Thoracic aorta (tissue), 2 donors: ENCODE measurements at regions not wholly inside any gene's neighbourhood (a gene's known extent, or its start where the extent isn't known, plus 50 kb on each side); places are given as distances from the start of the nearest gene placed in this dataset.
A peak's percentile ranks its signal among the peaks of the same experiment; 100 is the strongest.

Experiments
- ATAC-seq: fragments of 150-250 bp; one replicate; pipeline ENCODE4 v1.8.0; 2017; ENCODE audit warnings: low read depth; ENCODE audit not compliant: insufficient number of reproducible peaks, low FRiP score
- DNase-seq: peaks from one replicate; pipeline ENCODE4 v3.0.0-alpha.2; 2020; ENCODE audit warnings: low spot score
- H3K27ac ChIP-seq, 2 donors: fragments of 200-600 bp; sonication (generic); 1 replicate in 1 of 2; 2 replicates in 1 of 2; pipeline ENCODE4 v1.5.1; 2016; ENCODE audit warnings: mild to moderate bottlenecking in 2 of 2, moderate library complexity in 2 of 2
- H3K27me3 ChIP-seq: fragments of 200-600 bp; sonication (generic); replicated peaks from 2 replicates; pipeline ENCODE4 v1.6.0; 2016; ENCODE audit warnings: mild to moderate bottlenecking; ENCODE audit not compliant: insufficient read depth
- H3K36me3 ChIP-seq: fragments of 200-600 bp; sonication (generic); one replicate; pipeline ENCODE4 v1.5.1; 2016
- H3K4me1 ChIP-seq, 2 donors: fragments of 200-600 bp; sonication (generic); 1 replicate in 1 of 2; 2 replicates in 1 of 2; pipeline versions ENCODE4 v1.5.1 to v1.6.0; 2016; ENCODE audit warnings: low read depth in 2 of 2, mild to moderate bottlenecking in 1 of 2; ENCODE audit not compliant: control insufficient read depth in 1 of 2
- H3K4me3 ChIP-seq: fragments of 200-600 bp; sonication (generic); 2 replicates; pipeline ENCODE4 v1.5.1; 2016; ENCODE audit warnings: mild to moderate bottlenecking
- H3K9me3 ChIP-seq: fragments of 200-600 bp; sonication (generic); 2 replicates; pipeline ENCODE4 v1.5.1; 2016
- CTCF ChIP-seq: fragments of 200-600 bp; sonication (generic); IDR thresholded peaks from one replicate; pipeline ENCODE4 v1.5.1; 2019; ENCODE audit warnings: antibody characterized with exemption

- H3K4me3 ChIP-seq = no peak overlapping the region
- no peak for DNase-seq
- TF ChIP-seq CTCF = peak; percentile 49
- H3K9me3 ChIP-seq = no peaks in the 10 kb centered on the region
- H3K27ac ChIP-seq = no peak overlapping the region
- no peaks in the 10 kb centered on the region for H3K4me1 ChIP-seq
- ATAC-seq = no peak
- H3K36me3 ChIP-seq = no peaks in the 10 kb centered on the region
- peaks cover 4% of the 10 kb centered on the region for H3K27me3 ChIP-seq
Measured at GRCh38 chr5:52657247-52657645, 130.5 kb upstream of the ITGA1 start.

DNA sequence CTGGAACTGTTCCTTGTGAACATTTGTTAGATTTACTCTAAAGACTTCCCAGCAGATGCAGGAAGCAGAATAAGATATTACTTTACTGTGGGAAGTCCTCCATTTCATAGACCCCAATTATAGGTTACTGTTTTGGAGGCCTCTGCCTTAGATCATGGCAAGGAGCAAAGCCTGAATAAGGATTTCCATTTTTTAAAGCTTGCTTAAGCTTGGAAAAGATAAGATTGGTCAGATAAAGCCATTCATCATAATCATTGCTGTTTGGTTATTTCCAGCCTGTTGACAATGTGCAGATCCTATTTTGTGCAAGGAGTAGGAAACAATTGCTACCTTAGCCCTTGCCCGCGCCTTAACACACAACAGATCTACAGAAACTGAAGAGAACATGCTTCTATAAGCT is 129.5 kb upstream of the ITGA1 start:
- H3K36me3 ChIP-seq = no peaks in the 10 kb centered on the region
- DNase-seq = no peak
- peaks cover 4% of the 10 kb centered on the region for H3K27me3 ChIP-seq
- no peaks in the 10 kb centered on the region for H3K9me3 ChIP-seq
- ATAC-seq = no peak
- no peak for TF ChIP-seq CTCF
- H3K27ac ChIP-seq = no peak overlapping the region
- H3K4me3 ChIP-seq = no peak overlapping the region
- no peaks in the 10 kb centered on the region for H3K4me1 ChIP-seq

GRCh38 chr5:52660621-52661020 is 127.1 kb upstream of the ITGA1 start:
- no peak for TF ChIP-seq CTCF
- ATAC-seq = no peak

GRCh38 chr5:52661903-52662595 is 125.7 kb upstream of the ITGA1 start:
- no peaks in the 10 kb centered on the region for H3K4me1 ChIP-seq

More at GRCh38 chr5:52660621-52661020, 127.1 kb upstream of the ITGA1 start:
- Histone ChIP-seq H3K36me3 (no peaks in the 10 kb centered on the region), H3K27ac (no peak overlapping the region), H3K27me3 (peaks cover 4% of the 10 kb centered on the region), H3K4me1 (no peaks in the 10 kb centered on the region), H3K4me3 (no peak overlapping the region), H3K9me3 (no peaks in the 10 kb centered on the region)
- no peak for DNase-seq

GRCh38 chr5:52665559-52665958 is 122.2 kb upstream of the ITGA1 start:
- Histone ChIP-seq H3K4me3 (peak overlapping the region; percentile 5), H3K36me3 (no peaks in the 10 kb centered on the region), H3K27me3 (no peaks in the 10 kb centered on the region), H3K4me1 (no peaks in the 10 kb centered on the region), H3K9me3 (no peaks in the 10 kb centered on the region), H3K27ac (no peak overlapping the region)
- ATAC-seq = no peak
- no peak for DNase-seq
- TF ChIP-seq CTCF = no peak

More at GRCh38 chr5:52661903-52662595, 125.7 kb upstream of the ITGA1 start:
- no peak overlapping the region for H3K4me3 ChIP-seq
- no peaks in the 10 kb centered on the region for H3K36me3 ChIP-seq
- no peaks in the 10 kb centered on the region for H3K9me3 ChIP-seq
- no peak overlapping the region for H3K27ac ChIP-seq
- DNase-seq (no peak), ATAC-seq (no peak)
- no peak for TF ChIP-seq CTCF
- H3K27me3 ChIP-seq = no peaks in the 10 kb centered on the region
